Panc1 (cell line): ENCODE measurements at regions not wholly inside any gene's neighbourhood (a gene's known extent, or its start where the extent isn't known, plus 50 kb on each side); places are given as distances from the start of the nearest gene placed in this dataset.

Source experiments
- CTCF ChIP-seq: fragments of 450-650 bp; IDR thresholded peaks from 2 replicates; pipeline ENCODE4 v1.5.1; 2017; ENCODE audit warnings: mild to moderate bottlenecking
- POLR2AphosphoS5 ChIP-seq: IDR thresholded peaks from 2 replicates; pipeline ENCODE4 v1.6.1; 2012; ENCODE audit warnings: mild to moderate bottlenecking, low read depth, low read length, moderate library complexity
- REST ChIP-seq, 2 experiments: IDR thresholded peaks; 2 replicates each; pipeline ENCODE4 v1.6.1; 2011 to 2012; ENCODE audit warnings: low read depth in 2 of 2, control low read depth in 1 of 2, low read length in 1 of 2, mild to moderate bottlenecking in 1 of 2, moderate library complexity in 1 of 2; ENCODE audit not compliant: insufficient read depth in 1 of 2
- TCF7L2 ChIP-seq: IDR thresholded peaks from 2 replicates; pipeline ENCODE4 v1.6.1; 2011; ENCODE audit warnings: mild to moderate bottlenecking, low read depth, low read length, inconsistent platforms

- no peak for TF ChIP-seq REST (IDR thresholded peaks at IDR 0.05; ENCODE audit: insufficient read depth in 1 of 2, low read depth in 2 of 2, low read length in 1 of 2)
- TF ChIP-seq CTCF, result no peak
- no peak for TF ChIP-seq POLR2AphosphoS5
- TF ChIP-seq TCF7L2, result no peak
Measured at GRCh38 chr14:66131111-66131510, 355.1 kb upstream of the CCDC196 start.
